AG08396 (cell line): ENCODE measurements at regions not wholly inside any gene's neighbourhood (a gene's known extent, or its start where the extent isn't known, plus 50 kb on each side); places are given as distances from the start of the nearest gene placed in this dataset.
"Not testable (repeated sequence)": the region's sequence is repeated elsewhere in the genome, so short reads cannot be mapped to it uniquely, and the experiment has no call there.

Experiments
- DNase-seq: peaks from one replicate; pipeline ENCODE4 v3.0.0; 2012; ENCODE audit warnings: low spot score, mixed read lengths

DNA sequence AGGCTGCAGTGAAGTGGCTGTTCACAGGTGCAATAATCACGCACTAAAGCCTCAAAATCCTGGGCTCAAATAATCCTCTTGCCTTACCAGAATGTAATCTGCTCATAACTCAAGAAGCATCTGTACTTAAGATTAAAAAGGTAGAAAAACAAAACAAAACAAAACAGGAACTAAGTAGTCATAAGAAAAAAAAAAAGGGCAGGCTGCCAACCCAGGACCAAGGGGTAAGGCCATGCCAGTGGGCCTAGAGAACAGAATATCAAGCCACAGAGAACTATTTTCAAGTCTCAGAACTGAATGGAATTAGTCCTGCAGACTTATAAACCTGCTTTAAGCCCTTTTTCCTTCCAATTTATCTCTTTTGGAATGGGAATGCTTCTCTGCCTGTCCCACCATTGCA, 64.8 kb upstream of the TBC1D3K start:
- DNase-seq = no peak

DNA sequence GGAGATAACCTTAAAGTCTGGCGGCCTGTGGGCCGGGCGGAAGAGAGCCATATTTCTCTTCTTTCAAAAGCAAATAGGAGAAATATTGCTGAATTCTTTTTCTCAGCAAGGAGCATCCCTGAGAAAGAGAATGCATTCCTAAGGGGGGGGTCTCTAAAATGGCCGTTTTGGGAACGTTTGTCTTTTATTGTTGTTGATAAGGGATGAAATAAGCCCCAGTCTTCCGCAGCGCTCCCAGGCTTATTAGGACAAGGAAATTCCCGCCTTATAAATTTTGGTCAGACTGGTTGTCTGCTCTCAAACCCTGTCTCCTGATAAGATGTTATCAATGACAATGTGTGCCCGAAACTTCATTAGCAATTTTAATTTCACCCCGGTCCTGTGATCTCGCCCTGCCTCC, 65.8 kb upstream of the TBC1D3K start:
- not testable (repeated sequence) for DNase-seq

DNA sequence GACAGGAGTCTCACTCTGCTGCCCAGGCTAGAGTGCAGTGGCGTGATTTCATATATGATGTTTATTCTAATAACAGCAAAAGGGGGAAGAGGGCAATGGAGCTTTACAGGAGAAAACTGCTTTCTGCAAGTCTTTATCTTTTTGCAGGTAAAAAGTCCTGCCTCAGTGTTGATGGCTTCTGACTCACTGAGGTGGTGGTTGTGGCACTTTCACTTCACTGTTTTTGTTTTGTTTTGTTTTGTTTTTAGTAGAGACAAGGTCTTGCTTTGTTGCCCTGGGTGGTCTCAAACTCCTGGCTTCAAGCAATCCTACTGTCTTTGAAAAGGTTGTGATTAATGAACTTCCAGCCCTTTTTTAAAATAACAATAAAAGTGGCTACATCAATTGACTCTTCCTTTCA, 68.0 kb upstream of the TBC1D3K start:
- no peak for DNase-seq

DNA sequence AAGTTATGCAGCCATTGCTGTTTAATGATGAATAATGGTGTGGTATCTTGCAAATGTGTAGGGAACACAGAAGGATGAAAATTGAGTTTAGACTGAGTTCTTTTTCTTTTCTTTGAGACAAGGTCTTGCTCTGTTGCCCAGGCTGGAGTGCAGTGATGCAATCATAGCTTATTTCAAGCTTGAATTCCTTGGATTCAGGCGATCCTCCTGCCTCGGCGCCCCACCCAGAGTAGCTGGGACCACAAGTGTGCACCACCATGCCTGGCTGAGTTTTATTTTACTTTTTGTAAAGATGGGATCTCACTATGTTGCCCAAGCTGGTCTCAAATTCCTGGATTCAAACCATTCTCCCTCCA, 74.6 kb upstream of the TBC1D3K start:
- no peak for DNase-seq

DNA sequence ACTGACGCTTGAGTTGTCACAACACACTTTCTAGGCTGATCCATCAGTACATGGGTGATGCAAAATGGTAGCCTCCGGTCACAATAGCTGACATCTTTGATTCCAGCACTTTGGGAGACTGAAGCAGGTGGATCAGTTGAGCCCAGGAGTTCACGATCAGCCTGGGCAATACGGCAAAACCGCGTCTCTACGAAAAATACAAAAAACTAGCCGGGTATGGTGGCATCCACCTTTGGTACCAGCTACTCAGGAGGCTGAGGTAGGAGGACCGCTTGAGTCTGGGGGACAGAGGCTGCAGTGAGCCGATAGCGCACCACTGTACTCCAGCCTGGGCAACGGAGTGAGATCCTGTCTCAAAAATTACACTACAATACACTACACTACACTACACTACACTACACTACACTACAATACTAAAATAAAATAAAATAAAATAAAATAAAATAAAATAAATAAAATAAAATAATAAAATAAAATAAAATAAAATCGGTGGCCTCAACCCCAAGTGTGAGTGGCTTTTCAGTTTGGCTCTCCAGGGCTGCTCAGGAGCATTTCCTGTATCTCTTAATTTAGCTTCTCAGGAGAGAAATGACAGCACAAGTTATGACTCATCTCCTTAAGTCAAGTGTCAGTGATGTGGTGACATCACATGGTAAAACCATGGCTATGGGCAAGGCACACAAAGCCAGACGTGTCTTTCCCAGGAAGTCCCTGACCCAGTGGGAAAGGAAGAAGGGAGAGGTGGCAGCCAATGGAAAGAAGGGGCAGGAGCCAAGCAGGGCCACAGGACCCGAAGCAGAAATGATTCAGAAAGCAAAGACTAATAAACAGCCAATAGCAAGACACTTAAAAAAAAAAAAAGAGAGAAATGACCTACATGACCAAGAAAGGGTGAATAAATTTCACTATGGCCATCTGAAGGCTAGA, 75.3 kb upstream of the TBC1D3K start:
- DNase-seq = peak; percentile 72

DNA sequence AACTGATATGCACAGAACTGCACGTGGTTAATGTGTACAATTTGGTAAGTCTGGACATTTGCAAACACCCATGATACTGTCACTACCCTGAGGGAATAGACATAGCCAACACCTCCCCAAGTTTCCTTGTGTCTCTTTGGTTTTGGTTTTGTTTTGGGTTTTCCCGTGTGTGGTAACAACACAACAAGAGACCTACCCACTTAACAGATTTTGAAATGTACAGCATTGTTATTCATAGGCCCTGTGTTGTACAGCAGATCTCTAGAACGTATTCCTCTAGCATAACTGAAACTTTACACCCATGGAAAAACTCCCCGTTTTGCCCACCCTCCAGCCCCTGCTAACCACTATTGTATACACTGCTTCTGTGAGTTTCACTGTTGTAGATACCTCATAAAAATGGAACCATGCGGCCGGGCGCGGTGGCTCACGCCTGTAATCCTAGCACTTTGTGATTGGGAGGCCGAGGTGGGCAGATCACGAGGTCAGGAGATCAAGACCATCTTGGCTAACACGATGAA, 76.3 kb upstream of the TBC1D3K start:
- DNase-seq = no peak

DNA sequence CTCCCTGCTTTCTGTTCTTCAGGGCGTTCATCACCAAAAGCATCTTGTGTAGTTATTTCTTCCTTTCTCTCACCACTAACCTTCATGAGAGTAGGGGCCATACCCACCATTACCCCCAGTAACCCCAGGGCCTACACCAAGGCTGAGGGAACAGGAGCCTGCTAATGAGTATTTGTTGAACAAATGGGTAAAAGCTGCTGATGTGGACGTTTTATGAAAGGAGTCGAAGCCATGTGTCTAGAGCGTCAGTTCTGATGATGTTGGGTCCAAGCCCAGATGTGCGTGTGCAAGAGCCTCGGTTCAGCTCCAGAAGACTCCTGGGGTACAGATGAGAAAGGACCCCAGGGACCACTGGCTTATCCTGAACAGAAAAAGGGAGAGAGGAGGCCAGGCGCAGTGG, 77.1 kb upstream of the TBC1D3K start:
- no peak for DNase-seq

DNA sequence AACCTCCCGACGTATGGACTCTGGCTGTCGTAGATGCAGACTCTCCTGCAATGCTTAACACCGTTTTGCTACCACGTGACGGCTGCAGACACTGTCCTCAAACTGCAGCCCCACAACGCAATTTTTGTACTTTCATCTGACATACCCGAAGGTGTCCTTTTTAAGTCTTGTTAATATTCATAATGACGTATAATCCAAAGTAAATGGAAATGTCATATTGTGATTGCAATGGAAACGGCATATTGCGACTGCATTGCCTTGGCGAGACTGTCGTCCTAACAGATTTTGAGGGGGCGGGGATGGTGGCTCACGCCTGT, 79.3 kb upstream of the TBC1D3K start:
- DNase-seq = no peak

DNA sequence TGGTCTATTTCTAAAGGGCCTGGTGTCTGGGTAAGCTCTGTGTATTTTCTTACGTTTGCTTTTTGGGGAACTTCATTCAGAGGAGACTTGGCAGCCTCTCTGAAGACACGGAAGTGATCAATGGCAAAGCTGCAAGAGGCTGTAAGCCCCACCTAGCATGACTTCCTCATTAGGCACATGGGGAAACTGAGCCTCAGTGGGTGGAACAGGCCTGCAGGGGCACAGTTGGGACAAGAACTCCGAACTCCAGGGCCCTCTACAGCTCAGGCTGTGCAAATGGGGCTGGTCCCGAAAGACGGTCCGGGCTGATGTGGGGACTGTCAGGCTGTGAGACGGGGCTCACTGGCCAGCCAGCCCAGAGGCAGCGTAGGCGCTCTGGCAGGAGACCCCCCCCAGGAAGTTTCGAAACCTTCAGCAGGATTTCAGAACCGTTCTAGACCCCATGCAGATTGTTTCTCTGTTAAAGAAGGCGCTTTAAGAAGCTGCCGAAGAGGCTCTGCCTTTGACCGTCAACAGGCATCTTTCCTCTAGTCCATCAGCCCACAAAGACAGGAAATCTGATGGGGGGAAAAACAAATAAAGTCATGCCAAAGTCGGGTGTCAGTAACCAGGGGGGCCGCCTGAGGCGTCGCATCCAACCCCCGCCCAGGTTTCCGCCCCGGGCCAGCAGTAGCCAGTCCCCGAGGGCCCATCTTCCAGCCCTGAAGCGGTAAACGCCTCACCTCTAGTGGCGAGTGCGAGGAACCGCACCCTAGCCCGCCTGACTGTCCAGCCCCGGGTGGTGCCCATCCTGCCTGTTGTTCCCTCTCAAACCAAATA, 79.8 kb upstream of the TBC1D3K start:
- DNase-seq = peak; percentile 83

DNA sequence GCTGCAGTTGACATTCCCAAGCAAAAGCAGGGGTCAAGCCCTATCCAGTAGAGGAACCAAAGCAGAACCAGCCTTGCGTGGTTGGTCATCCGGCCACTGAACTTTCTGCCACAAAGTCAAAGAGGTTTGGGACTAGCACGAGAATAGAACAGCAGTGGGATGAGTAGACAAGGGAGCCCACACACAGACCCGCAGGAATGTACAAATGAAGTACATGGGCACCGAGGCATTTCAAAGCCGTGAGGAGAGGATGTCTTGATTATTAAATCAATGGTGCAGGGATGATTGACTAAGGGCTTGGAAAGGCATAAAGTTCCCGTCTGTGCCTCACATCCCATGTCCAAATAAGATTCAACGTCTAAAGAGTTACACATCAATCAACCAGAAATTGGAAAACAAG, 81.8 kb upstream of the TBC1D3K start:
- DNase-seq = no peak

DNA sequence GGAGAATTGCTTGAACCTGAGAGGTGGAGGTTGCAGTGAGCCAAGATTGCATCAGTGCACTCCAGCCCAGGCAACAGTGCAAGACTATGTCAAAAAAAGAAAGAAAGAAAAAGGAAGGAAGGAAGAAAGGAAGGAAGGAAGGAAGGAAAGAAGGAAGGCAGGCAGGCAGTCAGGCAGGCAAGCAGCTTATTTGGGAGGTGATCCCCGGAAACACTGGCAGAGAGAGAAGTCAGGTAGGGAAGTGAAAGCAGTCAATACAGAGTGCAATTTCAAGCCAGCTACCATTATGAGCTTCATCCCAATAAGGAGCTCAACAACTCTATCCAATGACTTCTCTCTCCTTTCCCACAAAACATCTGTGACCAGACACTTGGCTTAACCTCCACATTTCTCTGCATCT, 83.0 kb upstream of the TBC1D3K start:
- DNase-seq = no peak

DNA sequence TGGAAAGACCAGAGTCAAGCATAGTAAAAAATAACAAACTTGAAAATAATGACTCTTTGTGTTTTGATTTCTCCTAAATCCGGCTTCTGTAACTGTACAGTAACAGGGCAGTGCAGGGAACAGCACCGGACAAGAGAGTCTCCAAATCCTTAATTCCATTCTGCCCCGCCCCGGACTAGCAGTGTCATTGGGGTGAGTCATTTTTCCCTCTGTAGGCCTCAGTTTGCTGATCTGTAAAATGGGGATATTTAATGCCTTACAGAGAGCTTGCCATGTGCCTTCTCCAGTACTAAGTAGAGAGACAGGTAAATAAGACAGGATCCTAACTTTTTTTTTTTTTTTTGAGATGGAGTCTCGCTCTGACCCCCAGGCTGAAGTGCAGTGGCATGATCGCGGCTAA, 83.6 kb upstream of the TBC1D3K start:
- no peak for DNase-seq

DNA sequence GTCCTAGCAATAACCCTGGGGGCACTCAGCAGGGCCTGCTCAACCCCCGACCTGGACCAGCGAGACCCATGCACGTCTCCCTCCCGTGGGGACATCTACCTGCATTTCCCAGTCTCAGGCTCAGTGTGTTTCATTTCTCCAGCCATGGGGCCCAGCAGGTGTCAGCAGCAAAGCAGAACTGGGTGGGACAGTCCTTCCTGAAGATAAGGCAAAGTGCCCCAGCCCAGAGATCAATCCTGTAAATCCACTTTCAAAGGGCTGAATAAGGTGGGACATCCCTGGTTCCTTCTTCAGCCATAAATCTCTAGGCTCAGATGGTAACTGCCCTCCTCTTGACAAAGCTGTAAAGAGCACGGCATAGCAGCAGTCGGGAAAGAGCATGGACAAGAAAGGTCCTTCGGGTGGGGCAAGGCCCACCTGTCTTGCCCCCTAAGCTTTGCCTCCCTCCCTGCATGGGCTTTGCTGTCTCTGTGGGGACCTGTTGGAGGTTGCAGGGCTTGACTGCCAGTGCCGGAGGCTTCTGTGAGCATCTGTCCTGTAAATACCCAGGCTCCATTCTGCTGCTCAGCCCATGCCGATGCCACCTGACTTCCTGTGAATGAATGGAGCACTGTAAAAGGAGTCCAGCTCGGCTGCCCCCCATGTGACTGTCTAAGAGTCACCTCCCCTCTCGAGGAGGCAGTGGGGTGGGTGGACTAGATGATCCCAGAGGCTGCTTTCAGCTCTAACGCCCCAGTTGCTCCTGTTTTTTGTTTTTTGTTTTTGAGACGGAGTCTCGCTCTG, 84.8 kb upstream of the TBC1D3K start:
- no peak for DNase-seq

DNA sequence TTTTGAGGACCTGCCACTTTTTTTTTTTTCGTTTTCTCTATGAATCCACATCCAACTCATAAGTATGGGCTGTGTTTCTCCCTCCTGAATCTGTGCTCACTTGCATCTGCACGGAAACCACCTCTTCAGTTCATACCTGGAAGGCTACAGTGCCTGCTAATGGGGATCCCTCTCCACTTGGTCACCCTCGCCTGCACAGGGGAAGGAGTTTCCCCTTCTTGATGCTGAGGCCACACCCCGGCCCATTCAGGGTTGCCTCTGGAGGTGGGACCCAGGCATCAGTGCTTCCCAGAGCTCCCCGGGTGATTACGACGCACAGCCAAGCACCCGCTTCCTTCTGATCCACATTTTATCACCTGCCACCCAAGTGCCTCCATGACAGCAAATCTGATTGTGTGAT, 85.9 kb upstream of the TBC1D3K start:
- DNase-seq = no peak

DNA sequence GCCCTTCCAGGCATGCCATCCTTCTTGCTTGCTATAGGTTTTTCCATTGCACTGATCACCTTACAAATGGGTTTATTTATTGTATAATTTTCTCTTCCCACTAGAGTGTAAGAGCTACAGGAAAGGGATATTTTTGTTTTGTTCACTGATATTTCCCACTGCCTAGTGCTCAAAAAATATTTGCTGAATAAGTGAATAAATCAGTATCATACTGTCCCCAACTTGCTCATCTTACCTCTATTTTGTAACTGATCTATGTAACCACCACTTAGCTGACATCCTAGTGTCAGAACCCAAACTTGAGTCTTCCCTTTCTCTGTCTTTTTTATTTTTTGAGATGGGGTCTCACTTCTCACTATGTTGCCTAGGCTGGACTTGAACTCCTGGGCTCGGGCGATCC, 87.6 kb upstream of the TBC1D3K start:
- no peak for DNase-seq

DNA sequence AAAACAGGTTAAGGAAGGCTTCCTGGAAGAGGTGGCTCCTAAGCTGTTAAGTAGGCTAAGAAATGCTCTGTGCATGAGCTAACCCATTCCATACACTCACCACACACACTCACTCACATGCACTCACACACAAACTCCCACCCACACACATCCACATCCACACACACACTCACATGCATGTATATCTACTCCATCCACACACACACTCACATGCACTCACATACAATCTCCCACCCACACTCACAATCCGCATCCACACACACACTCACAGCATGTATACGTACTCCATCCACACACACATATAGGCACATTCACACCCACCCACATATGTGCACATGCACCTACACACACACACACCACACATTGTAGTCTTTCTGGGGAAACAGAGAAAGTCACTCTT, 89.3 kb upstream of the HNF1B start:
- no peak for DNase-seq

DNA sequence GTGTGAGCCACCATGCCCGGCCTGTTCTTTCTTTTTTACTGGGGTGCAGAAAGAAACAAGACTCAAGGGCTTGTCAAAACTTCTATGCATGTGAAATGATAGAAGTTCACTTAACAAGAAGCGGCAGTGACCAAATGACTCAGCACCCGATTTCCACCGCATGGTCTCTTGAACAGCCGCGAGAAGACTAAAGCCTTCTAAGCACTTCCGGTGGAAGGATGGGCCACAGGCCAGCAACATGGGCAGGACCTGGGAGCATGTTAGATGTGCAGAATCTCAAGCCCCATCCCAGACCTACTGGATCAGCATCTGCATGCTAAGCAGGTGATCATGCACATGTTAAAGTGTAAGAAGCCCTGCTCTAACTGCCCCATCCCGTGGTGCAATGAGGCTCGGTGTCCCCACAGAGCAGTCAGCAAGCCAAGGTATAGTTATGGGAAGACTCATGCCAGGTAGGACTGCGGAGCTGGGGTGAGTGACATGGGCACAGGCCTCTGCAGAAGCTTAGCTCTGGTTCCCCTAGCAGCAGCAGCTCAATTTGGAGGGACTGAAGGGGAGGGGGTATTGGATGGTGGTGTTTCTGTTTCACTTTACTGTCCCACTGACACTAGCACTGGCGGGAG, 88.5 kb upstream of the HNF1B start:
- no peak for DNase-seq

DNA sequence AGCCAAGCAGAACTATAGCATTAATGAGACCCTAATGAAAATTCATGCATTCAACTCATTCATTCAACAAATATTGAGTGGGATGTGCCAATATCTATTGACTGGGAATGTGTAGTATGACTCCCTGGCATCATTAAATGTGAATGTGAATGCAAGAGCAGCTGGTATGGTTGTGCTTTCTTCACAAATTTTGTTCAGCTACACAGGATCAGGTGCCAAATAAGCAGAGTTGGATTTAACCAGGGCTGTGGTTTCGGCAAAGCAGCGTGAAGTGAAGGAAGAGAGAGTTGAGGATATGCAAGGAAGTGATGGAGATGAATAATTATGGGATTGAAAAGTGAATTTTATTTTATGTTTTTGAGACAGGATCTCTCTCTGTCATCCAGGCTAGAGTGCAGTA, 87.1 kb upstream of the HNF1B start:
- no peak for DNase-seq

DNA sequence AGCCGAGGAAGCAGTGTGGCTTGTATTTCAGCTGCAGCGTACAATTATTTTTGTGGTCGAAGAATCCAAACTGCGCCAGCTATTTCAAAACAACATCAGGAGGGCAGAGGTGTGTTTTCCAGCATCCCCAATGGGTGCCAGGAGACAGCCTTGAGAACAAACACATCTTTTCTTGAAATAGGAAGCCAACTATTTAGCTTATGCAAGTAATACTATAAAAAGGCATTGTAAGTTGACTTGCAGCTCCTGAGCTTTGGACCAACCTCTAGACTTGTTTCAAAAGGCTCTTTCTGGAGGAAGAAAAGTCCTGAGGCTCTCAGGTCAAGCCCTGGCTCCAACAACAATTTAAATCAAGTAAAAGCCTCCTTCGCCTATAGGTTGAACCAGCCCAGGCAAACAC, 86.6 kb upstream of the HNF1B start:
- DNase-seq = no peak

DNA sequence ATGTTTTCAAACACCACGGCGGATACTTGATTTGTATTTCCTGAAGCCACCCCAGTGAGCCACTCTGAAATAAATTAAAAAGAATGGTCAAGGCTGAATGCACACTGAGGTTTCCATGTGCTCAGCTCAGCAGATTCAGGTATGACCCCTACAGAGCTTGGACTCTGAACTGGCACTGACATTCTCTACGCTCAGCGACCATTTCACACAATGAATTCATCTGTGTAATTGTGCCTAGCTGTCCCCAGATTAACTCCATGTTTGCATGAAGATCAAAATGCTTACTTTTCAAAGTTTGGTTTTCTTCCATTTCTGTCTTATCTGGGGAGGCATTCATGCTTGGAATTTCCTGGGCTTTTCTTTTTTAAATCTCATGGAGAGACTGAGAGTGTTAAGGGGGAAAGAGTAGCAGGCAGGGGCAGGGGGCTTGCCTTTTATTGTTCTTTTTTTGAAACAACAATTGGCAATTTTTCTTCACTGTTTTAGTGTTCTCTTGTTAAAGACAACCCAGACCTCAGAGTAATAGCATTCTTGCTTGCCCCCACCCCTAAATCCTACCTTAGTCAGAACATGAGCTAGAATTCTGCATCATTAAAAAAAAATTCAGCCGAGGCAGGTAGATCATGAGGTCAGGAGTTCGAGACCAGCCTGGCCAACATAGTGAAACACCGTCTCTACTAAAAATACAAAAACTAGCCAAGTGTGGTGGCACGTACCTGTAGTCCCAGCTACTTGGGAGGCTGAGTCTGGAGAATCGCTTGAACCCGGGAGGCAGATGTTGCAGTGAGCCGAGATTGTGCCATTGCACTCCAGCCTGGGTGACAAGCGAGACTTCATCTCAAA, 85.5 kb upstream of the HNF1B start:
- no peak for DNase-seq

DNA sequence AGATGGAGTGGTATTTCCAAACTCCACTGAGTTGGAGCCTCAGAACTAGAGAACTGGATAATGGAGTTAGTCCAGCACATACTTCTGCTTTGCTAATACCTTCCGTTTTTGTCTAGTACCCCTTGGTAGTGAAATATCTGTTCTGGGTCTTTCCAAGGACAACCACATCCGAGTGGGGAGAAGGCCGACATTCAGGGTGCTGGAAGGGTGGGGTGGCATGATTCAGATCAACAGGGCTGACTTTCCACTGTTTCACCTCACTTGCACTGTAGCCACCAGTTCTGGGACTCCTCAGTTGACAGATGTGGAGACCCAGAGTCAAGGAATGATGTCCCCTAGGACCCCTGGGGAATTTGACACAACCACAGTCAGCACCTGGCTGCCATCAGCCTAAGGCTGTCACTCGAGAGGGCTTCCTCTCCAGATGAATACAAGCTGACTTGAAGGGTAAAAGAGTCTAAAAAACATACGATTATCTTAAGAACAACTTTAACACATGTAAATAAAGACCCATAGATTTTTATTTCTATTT, 84.8 kb upstream of the HNF1B start:
- DNase-seq = no peak
